Fibroblast of lung (primary cell): ENCODE measurements at regions not wholly inside any gene's neighbourhood (a gene's known extent, or its start where the extent isn't known, plus 50 kb on each side); places are given as distances from the start of the nearest gene placed in this dataset.

ENCODE experiments used
- DNase-seq, 2 donors: peaks; one replicate each; pipeline versions ENCODE4 v3.0.0 to v3.0.0-alpha.2; 2010; ENCODE audit warnings: low read depth in 2 of 2
- H2AFZ ChIP-seq: 2 replicates; pipeline ENCODE4 v1.5.1; 2012; ENCODE audit warnings: low read length, control low read depth, inconsistent platforms
- H3K27ac ChIP-seq: 2 replicates; pipeline ENCODE4 v1.5.1; 2011; ENCODE audit warnings: low read length, control low read depth; ENCODE audit not compliant: insufficient read depth
- H3K27me3 ChIP-seq: 2 replicates; pipeline ENCODE4 v1.5.1; 2011; ENCODE audit warnings: mild to moderate bottlenecking, low read length; ENCODE audit not compliant: control insufficient read depth, insufficient read depth
- H3K36me3 ChIP-seq: 2 replicates; pipeline ENCODE4 v1.5.1; 2011; ENCODE audit warnings: low read length; ENCODE audit not compliant: control insufficient read depth, insufficient read depth
- H3K4me1 ChIP-seq: 2 replicates; pipeline ENCODE4 v1.5.1; 2011; ENCODE audit warnings: low read length; ENCODE audit not compliant: control insufficient read depth, insufficient read depth; ENCODE audit errors: extremely low read depth
- H3K4me2 ChIP-seq: 2 replicates; pipeline ENCODE4 v1.5.1; 2011; ENCODE audit warnings: low read length, control low read depth; ENCODE audit not compliant: insufficient read depth; ENCODE audit errors: extremely low read depth
- H3K4me3 ChIP-seq, 4 experiments: fragments of 200-600 bp in 1 of 4; sonication (generic) in 1 of 4; replicated peaks in 1 of 4; 2 replicates each; pipeline ENCODE4 v1.5.1; 2011 to 2016; ENCODE audit warnings: low read length in 4 of 4, low read depth in 3 of 4, mild to moderate bottlenecking in 3 of 4, control low read depth in 2 of 4, inconsistent platforms in 1 of 4, mixed read lengths in 1 of 4; ENCODE audit not compliant: insufficient read depth in 1 of 4; ENCODE audit errors: control extremely low read depth in 1 of 4
- H3K79me2 ChIP-seq: 2 replicates; pipeline ENCODE4 v1.5.1; 2012; ENCODE audit warnings: mild to moderate bottlenecking, low read length, inconsistent platforms; ENCODE audit not compliant: control insufficient read depth, insufficient read depth
- H3K9ac ChIP-seq: 2 replicates; pipeline ENCODE4 v1.5.1; 2011; ENCODE audit warnings: mild to moderate bottlenecking, low read length, control low read depth; ENCODE audit not compliant: insufficient read depth
- H3K9me3 ChIP-seq: 2 replicates; pipeline ENCODE4 v1.5.1; 2012; ENCODE audit warnings: low read depth, low read length; ENCODE audit not compliant: control insufficient read depth, insufficient read depth
- H4K20me1 ChIP-seq: 2 replicates; pipeline ENCODE4 v1.5.1; 2011; ENCODE audit warnings: low read length; ENCODE audit not compliant: control insufficient read depth, insufficient read depth; ENCODE audit errors: extremely low read depth
- CTCF ChIP-seq, 2 donors: IDR thresholded peaks in 1 of 2; conservative IDR thresholded peaks in 1 of 2; 1 replicate in 1 of 2; 2 replicates in 1 of 2; pipeline ENCODE4 v1.5.1; 2011 to 2012; ENCODE audit warnings: low read length in 2 of 2, control low read depth in 1 of 2, inconsistent platforms in 1 of 2, low read depth in 1 of 2, mild to moderate bottlenecking in 1 of 2
- EZH2 ChIP-seq: IDR thresholded peaks from 2 replicates; pipeline ENCODE4 v1.5.1; 2012; ENCODE audit warnings: low read length, control low read depth, mild to moderate bottlenecking; ENCODE audit errors: missing control alignments

- H3K79me2 ChIP-seq = no peaks in the 10 kb centered on the region
- TF ChIP-seq EZH2 = no peak
- no peak for TF ChIP-seq CTCF (conservative IDR thresholded peaks at IDR 0.05 in 1 of 2, IDR thresholded peaks at IDR 0.05 in 1 of 2; ENCODE audit: low read depth in 1 of 2, low read length in 2 of 2)
- no peak overlapping the region for H3K27ac ChIP-seq
- H3K4me2 ChIP-seq = no peak overlapping the region
- no peaks in the 10 kb centered on the region for H3K27me3 ChIP-seq
- H2AFZ ChIP-seq = no peak overlapping the region
- H3K9ac ChIP-seq = no peak overlapping the region
- H3K9me3 ChIP-seq = no peaks in the 10 kb centered on the region
- no peak for DNase-seq
- no peak overlapping the region for H3K4me3 ChIP-seq
- H3K36me3 ChIP-seq = no peaks in the 10 kb centered on the region
- H4K20me1 ChIP-seq = no peaks in the 10 kb centered on the region
- peaks cover 28% of the 10 kb centered on the region for H3K4me1 ChIP-seq
Observed at GRCh38 chr9:88742905-88743304, 207.9 kb downstream of the NXNL2 start.

- Histone ChIP-seq H3K4me1 (peaks cover 35% of the 10 kb centered on the region), H2AFZ (no peak overlapping the region), H4K20me1 (no peaks in the 10 kb centered on the region), H3K36me3 (no peaks in the 10 kb centered on the region), H3K4me3 (no peak overlapping the region), H3K79me2 (no peaks in the 10 kb centered on the region), H3K27me3 (no peaks in the 10 kb centered on the region), H3K27ac (peak overlapping the region; percentile 31), H3K9me3 (no peaks in the 10 kb centered on the region), H3K4me2 (no peak overlapping the region), H3K9ac (no peak overlapping the region)
- peak; percentile 59 to 99 for DNase-seq
- TF ChIP-seq EZH2 (no peak), CTCF (conservative IDR thresholded peaks at IDR 0.05 in 1 of 2, IDR thresholded peaks at IDR 0.05 in 1 of 2; ENCODE audit: low read depth in 1 of 2, low read length in 2 of 2) (no peak)
Observed at GRCh38 chr9:88745276-88746001, 210.5 kb downstream of the NXNL2 start.

GRCh38 chr9:88746029-88746742, 211.2 kb downstream of the NXNL2 start:
- H3K4me1 ChIP-seq = peaks cover 35% of the 10 kb centered on the region
- H3K36me3 ChIP-seq = no peaks in the 10 kb centered on the region
- H2AFZ ChIP-seq = no peak overlapping the region
- DNase-seq = peak; percentile 90 to 97
- no peak overlapping the region for H3K9ac ChIP-seq
- H3K4me2 ChIP-seq = no peak overlapping the region
- H3K27ac ChIP-seq = peak overlapping the region; percentile 65
- no peaks in the 10 kb centered on the region for H3K27me3 ChIP-seq
- no peak overlapping the region for H3K4me3 ChIP-seq
- no peaks in the 10 kb centered on the region for H4K20me1 ChIP-seq
- no peaks in the 10 kb centered on the region for H3K9me3 ChIP-seq
- no peak for TF ChIP-seq EZH2
- no peak for TF ChIP-seq CTCF (conservative IDR thresholded peaks at IDR 0.05 in 1 of 2, IDR thresholded peaks at IDR 0.05 in 1 of 2; ENCODE audit: low read depth in 1 of 2, low read length in 2 of 2)
- no peaks in the 10 kb centered on the region for H3K79me2 ChIP-seq
